ENCODE measurements at regions not wholly inside any gene's neighbourhood (a gene's known extent, or its start where the extent isn't known, plus 50 kb on each side); places are given as distances from the start of the nearest gene placed in this dataset.

DNA sequence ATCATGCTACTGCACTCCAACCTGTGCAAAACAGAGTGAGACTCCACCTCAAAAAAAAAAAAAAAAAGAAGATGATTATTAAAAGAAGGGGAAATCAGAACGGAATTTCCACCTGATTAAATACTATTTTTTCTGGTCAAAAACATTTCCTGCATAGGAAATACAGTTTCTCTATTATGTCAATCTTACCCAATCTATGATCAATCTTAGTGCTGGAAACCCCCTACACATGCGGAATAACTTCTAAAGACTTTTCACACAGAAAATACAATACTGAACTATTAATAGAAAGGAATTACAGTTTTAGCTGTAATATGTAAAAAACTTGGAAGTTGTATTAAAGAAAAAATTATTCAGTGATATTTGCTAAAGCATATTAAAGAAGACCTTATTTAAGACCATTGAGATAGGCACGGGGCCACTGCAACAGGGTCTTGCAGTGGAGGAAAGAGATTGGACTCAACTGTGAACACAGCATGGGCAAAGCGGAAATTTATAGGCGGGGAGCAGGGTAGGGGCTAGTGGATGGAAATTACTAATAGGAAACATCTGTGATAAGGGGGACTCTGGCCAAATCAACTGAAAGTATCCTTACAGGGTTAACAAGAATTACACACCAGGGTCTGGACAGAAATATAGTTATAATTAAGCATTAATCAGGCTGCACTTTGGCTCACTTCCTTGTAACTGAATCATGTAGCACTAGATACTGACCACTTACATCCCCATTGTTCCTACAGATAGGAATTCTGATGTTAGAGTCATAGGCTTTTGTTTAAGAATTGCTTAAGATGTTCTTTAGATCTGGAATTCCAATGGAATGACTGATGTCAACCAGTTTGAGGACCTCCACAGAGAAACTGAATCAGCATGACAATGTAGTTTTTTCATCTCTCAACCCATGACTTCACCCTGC lies 411.5 kb upstream of the DDI1 start:
- ChIA-PET POLR2A (ENCODE audit: unreplicated experiment) (no interaction called here), CTCF (no interaction called here)
- H3K9me3 ChIP-seq (ENCODE audit: low read length) = no peaks in the 10 kb centered on the region
- ATAC-seq = peak; percentile 73
- peak overlapping the region; percentile 76 for H3K27ac ChIP-seq (ENCODE audit: low read length)
- H3F3A ChIP-seq (ENCODE audit: low read length, unreplicated experiment) = peaks cover 5% of the 10 kb centered on the region
- H3K79me2 ChIP-seq (ENCODE audit: low read length) = no peaks in the 10 kb centered on the region
- DNase-seq = peak; percentile 96
- peak overlapping the region; percentile 44 for H3K4me2 ChIP-seq (ENCODE audit: low read length)
- no peak overlapping the region for H3K9ac ChIP-seq (ENCODE audit: low read length)
- no TSS peak for BruUV-seq (replicated peaks)
- no peaks in the 10 kb centered on the region for H4K20me1 ChIP-seq (ENCODE audit: low read length)
- H3K4me3 ChIP-seq (ENCODE audit: low read length) = no peak overlapping the region
- no peaks in the 10 kb centered on the region for H3K36me3 ChIP-seq (ENCODE audit: low read depth, low read length)
- H3K4me1 ChIP-seq (ENCODE audit: insufficient read depth, low read length) = peaks cover 25% of the 10 kb centered on the region
- TF ChIP-seq, protein P1, sequence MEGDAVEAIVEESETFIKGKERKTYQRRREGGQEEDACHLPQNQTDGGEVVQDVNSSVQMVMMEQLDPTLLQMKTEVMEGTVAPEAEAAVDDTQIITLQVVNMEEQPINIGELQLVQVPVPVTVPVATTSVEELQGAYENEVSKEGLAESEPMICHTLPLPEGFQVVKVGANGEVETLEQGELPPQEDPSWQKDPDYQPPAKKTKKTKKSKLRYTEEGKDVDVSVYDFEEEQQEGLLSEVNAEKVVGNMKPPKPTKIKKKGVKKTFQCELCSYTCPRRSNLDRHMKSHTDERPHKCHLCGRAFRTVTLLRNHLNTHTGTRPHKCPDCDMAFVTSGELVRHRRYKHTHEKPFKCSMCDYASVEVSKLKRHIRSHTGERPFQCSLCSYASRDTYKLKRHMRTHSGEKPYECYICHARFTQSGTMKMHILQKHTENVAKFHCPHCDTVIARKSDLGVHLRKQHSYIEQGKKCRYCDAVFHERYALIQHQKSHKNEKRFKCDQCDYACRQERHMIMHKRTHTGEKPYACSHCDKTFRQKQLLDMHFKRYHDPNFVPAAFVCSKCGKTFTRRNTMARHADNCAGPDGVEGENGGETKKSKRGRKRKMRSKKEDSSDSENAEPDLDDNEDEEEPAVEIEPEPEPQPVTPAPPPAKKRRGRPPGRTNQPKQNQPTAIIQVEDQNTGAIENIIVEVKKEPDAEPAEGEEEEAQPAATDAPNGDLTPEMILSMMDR (conservative IDR thresholded peaks at IDR 0.05; ENCODE audit: low read depth, low read length) = no peak
- TF ChIP-seq EZH2phosphoT487 (IDR thresholded peaks at IDR 0.05; ENCODE audit: borderline replicate concordance, low read length) (no peak), EZH2 (IDR thresholded peaks at IDR 0.05; ENCODE audit: low read length, unreplicated experiment) (no peak)
- no peaks in the 10 kb centered on the region for H3K9me2 ChIP-seq (replicated peaks; ENCODE audit: low read length)
- intact Hi-C loops (cut with micrococcal nuclease) = no loop called here
- 0 out of 2 replicates have a peak overlapping the region, but pooled peaks have one; percentile 5 for H2AFZ ChIP-seq (ENCODE audit: low read length)
- no peaks in the 10 kb centered on the region for H3K27me3 ChIP-seq (ENCODE audit: low read length)

GRCh38 chr11:103625624-103625965 lies 410.8 kb upstream of the DDI1 start:
- Histone ChIP-seq H3K9me3 (ENCODE audit: low read length) (no peaks in the 10 kb centered on the region), H3F3A (ENCODE audit: low read length, unreplicated experiment) (peaks cover 5% of the 10 kb centered on the region), H3K9me2 (replicated peaks; ENCODE audit: low read length) (no peaks in the 10 kb centered on the region), H3K36me3 (ENCODE audit: low read depth, low read length) (no peaks in the 10 kb centered on the region), H3K4me3 (ENCODE audit: low read length) (no peak overlapping the region), H4K20me1 (ENCODE audit: low read length) (no peaks in the 10 kb centered on the region), H3K4me1 (ENCODE audit: insufficient read depth, low read length) (peaks cover 25% of the 10 kb centered on the region), H3K79me2 (ENCODE audit: low read length) (no peaks in the 10 kb centered on the region), H2AFZ (ENCODE audit: low read length) (0 out of 2 replicates have a peak overlapping the region, but pooled peaks have one; percentile 5), H3K27me3 (ENCODE audit: low read length) (no peaks in the 10 kb centered on the region), H3K4me2 (ENCODE audit: low read length) (peak overlapping the region; percentile 44), H3K9ac (ENCODE audit: low read length) (no peak overlapping the region; the same call in 1 of the 2 replicates), H3K27ac (ENCODE audit: low read length) (peak overlapping the region; percentile 76)
- ATAC-seq (no peak), DNase-seq (no peak)
- TF ChIP-seq EZH2 (IDR thresholded peaks at IDR 0.05; ENCODE audit: low read length, unreplicated experiment) = no peak
- TF ChIP-seq, protein P1 (conservative IDR thresholded peaks at IDR 0.05; ENCODE audit: low read depth, low read length) = no peak
- no peak for TF ChIP-seq EZH2phosphoT487 (IDR thresholded peaks at IDR 0.05; ENCODE audit: borderline replicate concordance, low read length)
- ChIA-PET CTCF (no interaction called here), POLR2A (ENCODE audit: unreplicated experiment) (no interaction called here)
- intact Hi-C loops (cut with micrococcal nuclease) = no loop called here
- BruUV-seq (replicated peaks) = no TSS peak

DNA sequence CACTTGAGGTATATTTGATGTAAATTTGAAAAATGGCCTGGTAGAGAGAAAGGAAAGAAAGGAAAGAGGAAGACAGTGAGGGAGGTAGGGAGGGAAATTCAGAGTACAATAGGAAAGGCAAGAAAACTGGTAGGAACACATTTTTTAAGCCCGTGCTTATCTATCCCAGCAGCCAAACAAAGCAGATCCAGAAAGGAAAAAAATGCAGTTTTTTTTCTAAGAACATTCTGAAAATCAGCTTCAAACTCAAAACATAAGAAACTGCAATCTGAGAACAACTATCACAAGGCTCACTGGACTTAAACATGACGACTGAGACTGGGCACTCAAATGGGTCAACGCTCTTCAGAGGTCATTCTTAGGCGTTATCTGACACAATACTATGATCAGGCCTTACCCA lies 408.3 kb upstream of the DDI1 start:
- no TSS peak for BruUV-seq (replicated peaks)
- Histone ChIP-seq H3K36me3 (ENCODE audit: low read depth, low read length) (no peaks in the 10 kb centered on the region), H3K4me1 (ENCODE audit: insufficient read depth, low read length) (peaks cover 33% of the 10 kb centered on the region), H3K9me2 (replicated peaks; ENCODE audit: low read length) (no peaks in the 10 kb centered on the region), H4K20me1 (ENCODE audit: low read length) (no peaks in the 10 kb centered on the region), H3K27ac (ENCODE audit: low read length) (no peak overlapping the region), H3K4me3 (ENCODE audit: low read length) (no peak overlapping the region), H2AFZ (ENCODE audit: low read length) (no peak overlapping the region), H3K9me3 (ENCODE audit: low read length) (no peaks in the 10 kb centered on the region), H3F3A (ENCODE audit: low read length, unreplicated experiment) (peaks cover 5% of the 10 kb centered on the region), H3K27me3 (ENCODE audit: low read length) (no peaks in the 10 kb centered on the region), H3K79me2 (ENCODE audit: low read length) (no peaks in the 10 kb centered on the region), H3K4me2 (ENCODE audit: low read length) (no peak overlapping the region), H3K9ac (ENCODE audit: low read length) (no peak overlapping the region)
- intact Hi-C loops (cut with micrococcal nuclease) = no loop called here
- ATAC-seq (no peak), DNase-seq (no peak)
- TF ChIP-seq EZH2 (IDR thresholded peaks at IDR 0.05; ENCODE audit: low read length, unreplicated experiment) = no peak
- TF ChIP-seq EZH2phosphoT487 (IDR thresholded peaks at IDR 0.05; ENCODE audit: borderline replicate concordance, low read length) = no peak
- TF ChIP-seq, protein P1 (conservative IDR thresholded peaks at IDR 0.05; ENCODE audit: low read depth, low read length) = no peak
- ChIA-PET POLR2A (ENCODE audit: unreplicated experiment) (no interaction called here), CTCF (no interaction called here)
